Kasumi-1 (cell line): ENCODE measurements at regions not wholly inside any gene's neighbourhood (a gene's known extent, or its start where the extent isn't known, plus 50 kb on each side); places are given as distances from the start of the nearest gene placed in this dataset.

Experiments used
- DNase-seq, 2 experiments: peaks; one replicate each; lab custom pipeline; 2025; lab: John Stamatoyannopoulos, UW

DNA sequence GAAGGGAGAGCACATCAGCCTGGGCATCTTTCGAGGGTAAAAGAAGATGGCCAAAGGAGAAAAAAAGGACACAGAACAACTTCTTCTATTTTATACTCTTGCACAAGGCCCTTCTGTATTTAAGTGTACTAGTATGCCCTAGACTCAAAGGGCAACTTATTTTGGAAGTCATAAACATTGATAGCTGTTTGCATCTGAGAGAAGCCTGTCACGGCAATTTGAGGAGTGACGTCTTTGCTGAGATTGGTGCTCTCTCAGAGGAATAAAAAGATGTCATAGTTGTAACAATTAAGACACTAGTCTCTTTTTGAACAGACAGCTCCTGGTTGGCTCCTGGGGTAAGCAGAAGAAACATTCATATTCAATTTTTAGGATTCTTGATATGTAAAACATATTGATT is 260.4 kb upstream of the TTC14 start:
- DNase-seq = no peak

DNA sequence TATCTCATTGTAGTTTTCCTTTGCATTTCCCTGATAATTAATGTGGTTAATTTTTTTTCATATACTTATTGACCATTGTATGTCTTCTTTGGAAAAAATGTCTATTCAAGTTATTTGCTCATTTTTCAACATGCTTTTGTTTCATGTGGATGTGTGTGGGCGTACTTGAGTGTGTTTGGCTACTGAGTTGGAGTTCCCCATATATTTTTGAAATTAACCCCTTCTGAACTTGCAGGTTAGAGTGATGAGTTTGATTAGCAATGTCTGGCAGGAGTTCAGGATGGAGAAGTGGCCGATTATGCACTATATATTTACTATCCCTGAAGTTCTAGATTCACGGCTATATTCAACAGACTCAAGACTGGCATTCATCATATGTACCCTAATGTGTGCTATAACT is 250.4 kb upstream of the TTC14 start:
- no peak for DNase-seq

- DNase-seq = no peak
Measured at GRCh38 chr3:180352261-180352660, 249.7 kb upstream of the TTC14 start.

- no peak for DNase-seq
Measured at GRCh38 chr3:180354214-180354613, 247.7 kb upstream of the TTC14 start.

DNA sequence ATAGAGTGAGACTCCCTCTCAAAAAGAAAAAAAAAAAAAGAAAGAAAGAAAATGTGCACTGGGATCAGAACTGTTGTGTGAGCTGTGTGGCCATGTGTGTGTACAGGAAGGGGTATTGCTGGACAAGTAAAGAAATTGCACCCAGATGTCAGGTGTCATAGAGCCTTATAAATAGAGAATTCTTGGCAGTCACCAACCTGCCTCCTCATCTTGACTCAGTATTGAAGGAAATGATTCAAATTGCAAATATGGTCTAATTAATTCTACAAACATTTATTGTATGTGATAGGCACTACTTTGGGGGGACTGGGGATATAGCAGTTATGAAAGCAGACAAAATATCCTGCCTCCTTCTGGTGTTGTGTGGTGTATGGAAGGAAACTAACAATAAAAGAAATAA is 243.8 kb upstream of the TTC14 start:
- DNase-seq = no peak

- no peak for DNase-seq
Measured at GRCh38 chr3:180359061-180359952, 242.7 kb upstream of the TTC14 start.

DNA sequence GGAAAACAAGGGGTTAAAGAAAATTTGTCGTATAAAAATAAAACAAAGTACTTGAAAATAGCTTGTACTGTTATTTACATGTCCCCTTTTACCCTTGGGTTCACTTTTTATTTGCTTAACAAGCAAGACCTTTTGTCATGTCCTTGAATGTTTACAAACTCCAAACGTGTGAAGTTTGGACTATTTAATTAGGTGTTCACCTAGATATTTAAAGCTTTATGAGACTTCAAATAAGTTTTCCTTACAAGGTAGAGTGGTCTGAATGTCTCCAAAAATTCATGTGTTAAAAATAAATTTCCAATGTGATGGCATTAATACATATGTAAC is 242.0 kb upstream of the TTC14 start:
- DNase-seq = no peak

- DNase-seq = no peak
Measured at GRCh38 chr3:180362081-180362480, 239.9 kb upstream of the TTC14 start.

GRCh38 chr3:180375831-180376230 is 226.1 kb upstream of the TTC14 start:
- DNase-seq = no peak

DNA sequence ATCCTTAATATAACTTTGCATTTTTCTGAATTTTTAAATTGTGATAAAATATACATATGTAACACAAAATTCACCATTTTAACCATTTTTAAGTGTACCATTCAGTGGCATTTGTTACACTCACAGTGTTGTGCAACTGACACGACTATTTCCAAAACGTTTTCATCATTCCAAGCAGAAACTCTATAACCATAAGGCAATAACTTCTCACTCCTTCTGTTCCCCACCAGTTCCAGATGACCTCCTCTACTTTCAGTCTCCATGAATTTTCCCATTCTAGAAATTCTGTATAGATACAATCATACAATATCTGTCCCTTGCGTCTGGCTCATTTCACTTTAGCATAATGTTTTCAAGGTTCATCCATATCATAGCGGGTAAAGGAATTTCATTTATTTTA is 223.5 kb upstream of the TTC14 start:
- no peak for DNase-seq

DNA sequence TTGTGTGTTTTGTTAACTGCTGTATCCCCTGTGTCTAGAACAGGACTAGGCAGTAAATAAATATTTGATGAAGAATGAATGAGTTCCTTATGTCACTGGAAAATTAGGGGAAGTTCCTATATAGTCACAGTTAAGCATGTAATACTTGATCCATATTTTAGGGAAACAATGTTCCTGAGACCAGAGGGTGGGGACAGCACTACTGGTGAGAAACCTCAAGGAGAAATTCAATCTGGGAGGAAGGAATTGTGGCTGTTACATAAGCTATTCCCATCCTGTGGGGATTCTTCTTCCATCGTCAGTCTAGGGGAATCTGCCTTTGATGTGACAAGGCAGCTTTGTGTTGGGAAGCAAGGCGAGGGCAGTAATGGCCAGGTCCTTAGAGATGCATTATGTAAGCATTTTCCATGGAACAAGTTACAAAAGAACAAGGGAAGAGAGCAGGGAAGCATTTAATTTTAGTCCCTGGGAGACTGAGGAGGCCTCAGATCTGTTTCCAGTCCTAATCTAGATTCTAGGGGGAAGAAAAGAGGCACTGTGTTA is 219.3 kb upstream of the TTC14 start:
- DNase-seq = no peak

GRCh38 chr3:180383332-180384020 is 218.5 kb upstream of the TTC14 start:
- no peak for DNase-seq

DNA sequence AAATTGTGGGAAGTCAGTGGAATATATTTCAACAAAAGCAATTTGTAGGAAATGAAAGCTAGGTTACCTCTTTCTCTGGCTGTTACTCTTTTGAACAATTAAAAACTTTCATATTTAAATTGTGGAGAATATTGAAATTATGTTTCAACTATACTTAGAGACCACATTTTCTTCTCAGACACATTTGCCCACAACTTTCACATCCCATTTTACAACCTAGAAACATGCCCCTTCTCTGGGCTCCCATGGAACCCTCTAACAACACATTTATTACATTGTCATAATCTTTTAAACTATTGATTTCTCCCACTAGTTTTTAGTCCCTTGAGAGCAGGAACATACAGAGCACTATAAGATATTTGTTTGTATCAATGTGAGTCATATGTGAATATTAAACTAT is 211.7 kb upstream of the TTC14 start:
- no peak for DNase-seq

- DNase-seq = no peak
Measured at GRCh38 chr3:180391001-180391400, 211.0 kb upstream of the TTC14 start.

DNA sequence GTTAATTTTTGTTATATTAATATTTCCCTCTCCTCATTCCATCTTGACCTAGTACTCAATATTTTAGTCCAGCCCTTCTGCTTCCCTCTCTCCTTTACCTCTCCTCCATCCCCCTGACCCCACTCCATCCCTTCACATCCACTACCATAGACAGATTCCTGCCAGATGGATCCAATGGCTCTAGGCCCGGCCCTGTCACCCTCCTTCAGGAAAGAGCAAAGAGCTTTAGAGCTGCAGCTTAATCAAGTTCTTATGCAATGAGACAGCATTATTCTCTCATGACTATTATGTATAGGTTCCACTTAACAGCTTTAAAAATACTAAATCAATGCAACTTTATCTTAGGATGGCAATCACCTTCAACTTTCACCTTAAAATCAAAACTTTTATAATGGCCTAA is 200.7 kb upstream of the TTC14 start:
- no peak for DNase-seq

DNA sequence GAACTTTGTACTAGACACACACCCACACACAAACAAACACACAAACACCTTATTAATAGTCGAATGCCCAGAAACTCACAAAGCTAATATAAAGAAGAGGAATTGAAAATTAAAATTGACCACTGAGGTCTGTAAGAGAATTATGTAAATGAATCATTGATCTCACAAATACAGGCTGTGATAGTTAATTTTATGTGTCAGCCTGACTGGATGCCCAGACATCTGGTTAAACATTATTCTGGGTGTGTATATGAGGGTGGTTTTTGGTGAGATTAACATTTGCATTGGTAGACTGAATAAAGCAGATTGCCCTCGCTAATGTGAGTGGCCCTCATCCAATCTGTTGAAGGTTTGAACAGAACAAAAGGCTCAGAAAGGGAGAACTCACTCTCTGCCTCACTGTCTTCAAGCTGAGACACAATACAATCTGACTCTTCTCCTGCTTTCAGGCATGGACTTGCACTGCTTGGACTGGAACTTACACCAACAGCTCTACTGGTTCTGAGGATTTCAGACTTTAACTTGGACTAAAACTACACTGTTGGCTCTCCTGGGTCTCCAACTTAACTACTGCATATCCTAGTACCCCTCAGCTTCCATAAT is 199.4 kb upstream of the TTC14 start:
- no peak for DNase-seq

GRCh38 chr3:180403156-180403555 is 198.8 kb upstream of the TTC14 start:
- no peak for DNase-seq

GRCh38 chr3:180408654-180409053 is 193.3 kb upstream of the TTC14 start:
- no peak for DNase-seq

DNA sequence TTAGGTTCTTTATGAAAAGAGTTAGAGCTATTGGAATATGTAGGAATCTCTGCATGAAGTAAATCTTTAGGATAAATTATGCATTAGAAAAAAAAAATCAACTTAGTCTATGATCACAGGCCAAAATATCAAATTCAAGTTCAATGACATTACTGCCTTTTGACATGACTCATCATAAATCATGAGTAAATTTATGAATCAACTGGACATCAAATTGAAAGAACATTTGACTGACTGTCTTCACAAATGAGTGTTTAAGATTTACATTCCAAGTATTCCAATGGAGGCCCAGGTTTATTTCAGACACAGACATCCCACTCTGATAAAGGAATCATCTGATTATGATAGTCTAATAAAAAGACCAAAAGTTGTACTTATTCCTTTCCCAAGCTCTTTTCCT is 192.8 kb upstream of the TTC14 start:
- no peak for DNase-seq

DNA sequence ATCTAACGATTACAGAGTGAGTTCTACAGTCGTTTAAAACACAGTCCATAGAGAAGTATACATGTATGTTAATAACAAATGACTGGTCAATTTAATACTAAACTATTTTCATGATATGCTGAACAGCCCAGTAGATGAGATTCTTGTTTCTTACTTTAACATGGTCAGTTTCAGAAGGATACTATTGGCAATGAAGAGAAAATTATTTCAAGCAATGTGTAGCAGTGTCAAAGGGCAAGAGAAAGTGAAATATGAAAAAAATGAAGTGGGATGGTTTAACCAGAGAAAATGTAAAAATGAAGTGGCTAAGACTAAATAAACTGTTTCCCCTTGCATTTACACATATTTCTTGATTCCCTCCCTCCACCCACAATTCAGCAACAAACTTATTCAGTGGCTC is 192.1 kb upstream of the TTC14 start:
- DNase-seq = no peak

GRCh38 chr3:180414157-180414556 is 187.8 kb upstream of the TTC14 start:
- DNase-seq = no peak

GRCh38 chr3:180416111-180416594 is 185.8 kb upstream of the TTC14 start:
- no peak for DNase-seq

DNA sequence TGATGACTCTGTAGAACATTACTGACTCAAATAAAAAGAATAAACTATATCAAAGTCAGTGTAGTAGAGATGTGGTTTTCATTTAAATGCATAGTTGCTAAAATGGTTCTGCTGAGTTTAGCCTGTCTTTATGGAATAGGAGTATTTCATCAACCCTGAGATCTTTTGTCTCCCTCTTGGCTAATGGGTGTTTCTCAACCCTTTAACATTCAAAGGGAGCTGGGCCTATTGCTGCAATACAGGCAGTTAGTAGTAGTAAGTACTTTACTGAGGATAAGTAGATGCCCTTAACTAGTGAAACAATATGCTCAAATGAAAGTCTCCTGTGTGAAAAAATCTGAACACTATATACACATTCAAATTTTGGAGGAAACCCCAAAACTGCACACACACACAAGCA is 184.7 kb upstream of the TTC14 start:
- DNase-seq = no peak
